DMS 273 (cell line): ENCODE measurements at regions not wholly inside any gene's neighbourhood (a gene's known extent, or its start where the extent isn't known, plus 50 kb on each side); places are given as distances from the start of the nearest gene placed in this dataset.
"Not testable (repeated sequence)": the region's sequence is repeated elsewhere in the genome, so short reads cannot be mapped to it uniquely, and the experiment has no call there.

Experiments used
- DNase-seq: peaks from one replicate; lab custom pipeline; 2025; ENCODE audit not compliant: unreplicated experiment; lab: John Stamatoyannopoulos, UW

GRCh38 chr12:119931402-119931801 lies 54.3 kb upstream of the CIT start:
- DNase-seq = no peak

GRCh38 chr12:119932921-119933320 lies 55.8 kb upstream of the CIT start:
- DNase-seq = no peak

- not testable (repeated sequence) for DNase-seq
Observed at GRCh38 chr12:119934780-119935179, 54.3 kb upstream of the BICDL1 start.

- DNase-seq = no peak
Observed at GRCh38 chr12:119936705-119937311, 52.2 kb upstream of the BICDL1 start.

- DNase-seq = peak; percentile 70
Observed at GRCh38 chr12:119938049-119938667, 50.9 kb upstream of the BICDL1 start.
